ENCODE measurements at regions not wholly inside any gene's neighbourhood (a gene's known extent, or its start where the extent isn't known, plus 50 kb on each side); places are given as distances from the start of the nearest gene placed in this dataset.
"Not testable (repeated sequence)": the region's sequence is repeated elsewhere in the genome, so short reads cannot be mapped to it uniquely, and the experiment has no call there.

DNA sequence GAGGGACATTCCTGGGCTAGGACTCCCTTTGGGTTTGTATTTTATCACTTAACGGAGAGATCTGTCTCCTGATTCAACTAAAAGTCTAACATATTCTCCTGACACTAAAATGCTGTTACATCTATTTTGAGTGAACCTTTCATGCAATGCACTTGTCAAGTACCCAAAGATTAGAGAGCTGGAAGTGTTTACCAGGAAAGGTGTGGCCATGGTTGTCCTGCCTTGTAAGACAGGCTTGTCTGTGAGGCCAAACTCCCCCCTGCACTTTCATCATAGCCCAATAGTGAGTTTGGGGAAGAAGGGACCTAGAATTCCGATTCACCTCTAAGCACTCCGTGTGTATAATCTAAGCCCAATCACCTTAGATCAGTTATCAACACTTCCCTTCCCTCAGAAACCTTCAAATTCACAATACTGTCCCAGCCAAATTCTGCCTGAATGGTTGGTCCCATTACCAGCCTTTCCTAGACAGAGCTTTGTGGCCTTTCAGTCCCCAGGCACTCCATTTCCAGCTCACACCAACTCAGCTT, 162.6 kb upstream of the NAMPT start:
- H3K27ac Mint-ChIP-seq: no peak overlapping the region
- peaks cover 7% of the 10 kb centered on the region for H3K27me3 Mint-ChIP-seq
- peaks cover 13% of the 10 kb centered on the region for H3K9me3 Mint-ChIP-seq
- H3K4me1 Mint-ChIP-seq: no peaks in the 10 kb centered on the region
- no peak overlapping the region for H3K4me3 Mint-ChIP-seq
- peaks cover 5% of the 10 kb centered on the region for H3K36me3 Mint-ChIP-seq
- ATAC-seq (ENCODE audit: low read depth) (no peak), DNase-seq (no peak)
- POLR2A ChIA-PET: no interaction called here

DNA sequence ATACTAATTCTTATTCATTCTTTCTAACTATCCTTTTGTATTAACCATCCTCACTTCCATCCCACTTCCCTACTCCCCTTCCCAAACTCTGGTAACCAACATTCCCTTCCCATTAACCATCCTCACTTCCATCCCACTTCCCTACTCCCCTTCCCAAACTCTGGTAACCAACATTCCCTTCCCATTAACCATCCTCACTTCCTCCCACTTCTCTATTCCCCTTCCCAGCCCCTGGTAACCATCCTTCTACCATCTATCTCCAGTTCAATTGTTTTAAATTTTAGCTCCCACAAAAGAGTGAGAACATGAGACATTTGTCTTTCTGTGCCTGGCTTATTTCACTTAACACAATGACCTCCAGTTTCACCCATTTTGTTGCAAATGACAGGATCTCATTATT, 160.6 kb upstream of the NAMPT start:
- H3K9me3 Mint-ChIP-seq; ATAC-seq (ENCODE audit: low read depth); H3K4me1 Mint-ChIP-seq; POLR2A ChIA-PET; DNase-seq; H3K27ac Mint-ChIP-seq; H3K4me3 Mint-ChIP-seq; H3K36me3 Mint-ChIP-seq: not testable (repeated sequence)
- peaks cover 11% of the 10 kb centered on the region for H3K27me3 Mint-ChIP-seq

DNA sequence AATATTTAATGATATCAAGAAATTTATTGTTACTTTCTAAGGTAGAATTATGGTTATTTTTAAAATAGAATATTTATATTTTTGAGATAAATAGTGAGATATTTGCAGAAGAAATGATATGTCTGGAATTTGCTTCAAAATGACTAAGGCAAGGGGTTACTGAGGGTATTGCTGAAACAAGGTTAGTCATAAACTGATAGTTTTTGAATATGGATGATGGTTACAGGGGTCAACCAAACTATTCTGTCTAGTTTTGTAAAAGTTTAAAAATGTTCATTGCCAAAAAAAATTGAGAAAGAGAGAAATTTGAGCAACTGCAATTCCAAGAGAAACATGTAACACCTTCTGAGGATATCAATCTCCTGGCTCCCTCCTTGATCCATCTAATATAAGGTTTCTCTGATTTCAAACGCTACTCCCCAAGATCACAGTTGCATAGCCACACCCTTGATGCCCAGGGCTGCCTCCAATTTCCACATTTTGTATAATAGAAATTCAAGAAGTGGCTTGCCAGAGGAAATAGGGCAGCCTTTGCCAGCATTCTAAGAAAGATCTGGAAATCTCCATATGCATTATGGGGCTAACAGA, 159.4 kb upstream of the NAMPT start:
- peaks cover 12% of the 10 kb centered on the region for H3K27me3 Mint-ChIP-seq

GRCh38 chr7:106443156-106443555, 158.4 kb upstream of the NAMPT start:
- H3K4me3 Mint-ChIP-seq: no peak overlapping the region
- POLR2A ChIA-PET: no interaction called here
- ATAC-seq (ENCODE audit: low read depth) (no peak), DNase-seq (no peak)
- H3K36me3 Mint-ChIP-seq: no peaks in the 10 kb centered on the region
- H3K27ac Mint-ChIP-seq: no peak overlapping the region
- peaks cover 6% of the 10 kb centered on the region for H3K9me3 Mint-ChIP-seq
- no peaks in the 10 kb centered on the region for H3K4me1 Mint-ChIP-seq
- peaks cover 16% of the 10 kb centered on the region for H3K27me3 Mint-ChIP-seq

More for the DNA sequence above, 159.4 kb upstream of the NAMPT start:
- peaks cover 6% of the 10 kb centered on the region for H3K9me3 Mint-ChIP-seq
- ATAC-seq (ENCODE audit: low read depth): no peak
- no peak overlapping the region for H3K27ac Mint-ChIP-seq
- no peaks in the 10 kb centered on the region for H3K4me1 Mint-ChIP-seq
- POLR2A ChIA-PET: no interaction called here
- no peaks in the 10 kb centered on the region for H3K36me3 Mint-ChIP-seq
- no peak overlapping the region for H3K4me3 Mint-ChIP-seq
- DNase-seq: no peak

GRCh38 chr7:106442476-106442875, 157.7 kb upstream of the NAMPT start:
- H3K9me3 Mint-ChIP-seq: peaks cover 6% of the 10 kb centered on the region
- POLR2A ChIA-PET: no interaction called here
- no peak overlapping the region for H3K4me3 Mint-ChIP-seq
- ATAC-seq (ENCODE audit: low read depth) (no peak), DNase-seq (no peak)
- H3K27me3 Mint-ChIP-seq: peaks cover 18% of the 10 kb centered on the region
- no peak overlapping the region for H3K27ac Mint-ChIP-seq
- H3K36me3 Mint-ChIP-seq: no peaks in the 10 kb centered on the region
- no peaks in the 10 kb centered on the region for H3K4me1 Mint-ChIP-seq

GRCh38 chr7:106441343-106441742, 156.6 kb upstream of the NAMPT start:
- POLR2A ChIA-PET; H3K27ac Mint-ChIP-seq; H3K4me1 Mint-ChIP-seq; H3K36me3 Mint-ChIP-seq; DNase-seq; H3K4me3 Mint-ChIP-seq; ATAC-seq (ENCODE audit: low read depth); H3K9me3 Mint-ChIP-seq: not testable (repeated sequence)
- H3K27me3 Mint-ChIP-seq: peaks cover 19% of the 10 kb centered on the region

GRCh38 chr7:106436933-106437332, 152.2 kb upstream of the NAMPT start:
- DNase-seq; POLR2A ChIA-PET; ATAC-seq (ENCODE audit: low read depth); H3K36me3 Mint-ChIP-seq; H3K4me3 Mint-ChIP-seq; H3K27ac Mint-ChIP-seq; H3K4me1 Mint-ChIP-seq; H3K9me3 Mint-ChIP-seq: not testable (repeated sequence)
- peaks cover 15% of the 10 kb centered on the region for H3K27me3 Mint-ChIP-seq

DNA sequence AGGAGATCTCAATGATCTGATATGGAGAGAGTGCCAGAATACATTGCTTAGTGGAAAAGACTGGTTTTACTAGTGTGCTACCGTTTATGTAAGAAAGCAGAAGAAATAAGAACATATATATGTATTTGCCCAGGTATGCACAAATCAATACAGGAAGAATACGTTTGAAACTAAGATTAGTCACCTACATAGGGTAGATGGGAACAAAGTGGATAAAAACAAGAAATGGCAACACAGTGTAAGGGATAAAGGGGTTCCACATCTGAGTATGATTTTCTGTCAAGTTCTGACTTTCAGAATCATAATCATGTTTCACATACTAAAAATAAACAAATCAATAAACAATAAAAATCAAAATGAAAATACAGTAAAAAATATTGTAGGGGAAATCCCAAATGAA, 148.6 kb upstream of the NAMPT start:
- Mint-ChIP-seq H3K27me3 (peaks cover 8% of the 10 kb centered on the region), H3K4me1 (no peaks in the 10 kb centered on the region), H3K36me3 (no peaks in the 10 kb centered on the region), H3K9me3 (peaks cover 2% of the 10 kb centered on the region), H3K27ac (no peak overlapping the region), H3K4me3 (no peak overlapping the region)
- ATAC-seq (ENCODE audit: low read depth): no peak
- POLR2A ChIA-PET: no interaction called here
- DNase-seq: no peak

- DNase-seq (no peak), ATAC-seq (ENCODE audit: low read depth) (no peak)
- no peaks in the 10 kb centered on the region for H3K4me1 Mint-ChIP-seq
- POLR2A ChIA-PET: no interaction called here
- no peak overlapping the region for H3K4me3 Mint-ChIP-seq
- H3K36me3 Mint-ChIP-seq: no peaks in the 10 kb centered on the region
- peaks cover 6% of the 10 kb centered on the region for H3K9me3 Mint-ChIP-seq
- H3K27me3 Mint-ChIP-seq: peaks cover 2% of the 10 kb centered on the region
- no peak overlapping the region for H3K27ac Mint-ChIP-seq
Observed at GRCh38 chr7:106430535-106431455, 146.0 kb upstream of the NAMPT start.

GRCh38 chr7:106430103-106430502, 145.3 kb upstream of the NAMPT start:
- POLR2A ChIA-PET: no interaction called here
- ATAC-seq (ENCODE audit: low read depth) (no peak), DNase-seq (no peak)
- H3K36me3 Mint-ChIP-seq: no peaks in the 10 kb centered on the region
- H3K4me1 Mint-ChIP-seq: peaks cover under 1% of the 10 kb centered on the region
- peaks cover 2% of the 10 kb centered on the region for H3K27me3 Mint-ChIP-seq
- H3K4me3 Mint-ChIP-seq: no peak overlapping the region
- H3K27ac Mint-ChIP-seq: no peak overlapping the region
- H3K9me3 Mint-ChIP-seq: peaks cover 6% of the 10 kb centered on the region

- Mint-ChIP-seq H3K4me3 (no peak overlapping the region), H3K27ac (no peak overlapping the region), H3K9me3 (peaks cover 8% of the 10 kb centered on the region), H3K27me3 (no peaks in the 10 kb centered on the region), H3K36me3 (no peaks in the 10 kb centered on the region), H3K4me1 (peaks cover 12% of the 10 kb centered on the region)
- ATAC-seq (ENCODE audit: low read depth): no peak
- DNase-seq: no peak
- POLR2A ChIA-PET: no interaction called here
Observed at GRCh38 chr7:106426803-106427202, 142.0 kb upstream of the NAMPT start.

DNA sequence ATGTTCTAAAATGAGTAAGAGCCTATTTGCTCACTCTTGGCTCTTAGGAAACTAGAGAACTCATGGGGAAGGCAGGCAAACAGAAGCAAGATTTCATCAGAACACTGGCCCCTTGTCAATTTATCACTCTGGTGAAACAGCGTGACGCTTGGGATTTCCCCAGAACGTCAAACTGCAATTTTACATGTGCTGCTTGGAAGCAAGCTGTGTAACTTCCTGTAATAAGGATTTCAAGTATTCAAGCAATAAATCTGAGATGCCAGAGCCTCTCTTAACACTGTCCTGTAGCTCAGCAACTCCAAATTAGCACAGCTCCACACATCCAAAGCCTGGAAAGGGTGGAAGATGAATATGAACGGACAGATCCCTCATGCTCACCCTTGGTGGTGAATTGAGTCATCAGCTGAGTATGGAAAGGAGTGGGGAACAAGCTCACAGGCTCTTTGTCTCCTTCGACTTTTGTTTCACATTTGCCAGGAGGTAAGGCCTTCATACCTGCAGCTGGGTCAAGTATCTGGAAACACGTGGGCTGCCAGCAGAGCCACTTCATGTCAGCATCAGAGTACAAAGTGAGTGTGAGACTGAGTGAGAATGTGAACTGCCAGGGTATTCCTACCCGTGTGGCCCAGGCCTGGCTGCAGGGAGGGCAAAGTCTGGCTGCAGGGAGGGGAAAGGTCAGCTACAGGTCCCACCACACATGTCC, 140.4 kb upstream of the NAMPT start:
- Mint-ChIP-seq H3K36me3 (no peaks in the 10 kb centered on the region), H3K4me1 (peaks cover 12% of the 10 kb centered on the region), H3K27me3 (no peaks in the 10 kb centered on the region), H3K27ac (peak overlapping the region; percentile 2), H3K9me3 (peaks cover 8% of the 10 kb centered on the region), H3K4me3 (peak overlapping the region; percentile 6)
- POLR2A ChIA-PET: no interaction called here
- ATAC-seq (ENCODE audit: low read depth) (peak; percentile 61), DNase-seq (no peak)

GRCh38 chr7:106424476-106425016, 139.8 kb upstream of the NAMPT start:
- peak overlapping the region; percentile 6 for H3K4me3 Mint-ChIP-seq
- peak overlapping the region; percentile 56 for H3K27ac Mint-ChIP-seq
- ATAC-seq (ENCODE audit: low read depth): no peak
- H3K9me3 Mint-ChIP-seq: peaks cover 8% of the 10 kb centered on the region
- POLR2A ChIA-PET: no interaction called here
- DNase-seq: no peak
- no peaks in the 10 kb centered on the region for H3K27me3 Mint-ChIP-seq
- peaks cover 15% of the 10 kb centered on the region for H3K4me1 Mint-ChIP-seq
- no peaks in the 10 kb centered on the region for H3K36me3 Mint-ChIP-seq

All from activated naive CD8-positive, alpha-beta T cell treated with anti-CD3 and anti-CD28 coated beads, Interleukin-2, amount 10 ng/mL, durations not matched to agents 7 days and 5 days (primary cell).